Heart right ventricle (tissue), 16 donors: ENCODE measurements at regions not wholly inside any gene's neighbourhood (a gene's known extent, or its start where the extent isn't known, plus 50 kb on each side); places are given as distances from the start of the nearest gene placed in this dataset.
A peak's percentile ranks its signal among the peaks of the same experiment; 100 is the strongest.

ENCODE experiments used
- ATAC-seq, 8 donors: fragments of 200-7000 bp; cut with Tn5 transposase; one replicate each; pipeline ENCODE4 v1.9.1; 2020; ENCODE audit warnings: mild to moderate bottlenecking in 8 of 8, moderate library complexity in 8 of 8, moderate number of reproducible peaks in 1 of 8
- DNase-seq, 2 donors: peaks; one replicate each; pipeline ENCODE4 v3.0.0-alpha.2; 2020
- H3K27ac ChIP-seq, 10 donors: fragments of 200-600 bp; sonication (generic) in 2 of 10; one replicate each; pipeline versions ENCODE4 v1.5.0 to v1.8.0; 2020 to 2022; ENCODE audit warnings: mild to moderate bottlenecking in 3 of 10
- H3K27me3 ChIP-seq, 7 donors: fragments of 200-600 bp; one replicate each; pipeline ENCODE4 v1.8.0; 2021 to 2022; ENCODE audit warnings: mild to moderate bottlenecking in 2 of 7
- H3K36me3 ChIP-seq, 9 donors: fragments of 200-600 bp; sonication (generic) in 1 of 9; one replicate each; pipeline versions ENCODE4 v1.5.0 to v1.8.0; 2020 to 2022; ENCODE audit warnings: mild to moderate bottlenecking in 2 of 9
- H3K4me1 ChIP-seq, 9 donors: fragments of 200-600 bp; sonication (generic) in 1 of 9; one replicate each; pipeline versions ENCODE4 v1.5.0 to v1.8.0; 2020 to 2022; ENCODE audit warnings: mild to moderate bottlenecking in 4 of 9
- H3K4me3 ChIP-seq, 10 donors: fragments of 200-600 bp; sonication (generic) in 2 of 10; one replicate each; pipeline versions ENCODE4 v1.5.0 to v1.8.0; 2020 to 2022; ENCODE audit warnings: mild to moderate bottlenecking in 7 of 10, moderate library complexity in 2 of 10
- H3K9me3 ChIP-seq, 11 donors: fragments of 200-600 bp in 10 of 11; sonication (generic) in 2 of 11; one replicate each; pipeline versions ENCODE4 v1.5.0 to v1.8.0; 2013 to 2022; ENCODE audit warnings: mild to moderate bottlenecking in 2 of 11, control low read depth in 1 of 11, moderate library complexity in 1 of 11
- CTCF ChIP-seq, 9 donors: fragments of 200-600 bp; sonication (generic) in 2 of 9; IDR thresholded peaks; one replicate each; pipeline versions ENCODE4 v1.5.0 to v1.8.0; 2021 to 2022; ENCODE audit warnings: antibody characterized with exemption in 9 of 9, mild to moderate bottlenecking in 5 of 9, moderate library complexity in 1 of 9
- WGBS, 2 donors: extraction: QIAGEN DNeasy Blood & Tissue Kit; methylation state at CpG; one replicate each; pipeline ENCODE4 v1.1.7; 2013; ENCODE audit warnings: inconsistent platforms in 1 of 2; 5-methylcytosine and 5-hydroxymethylcytosine counted together
- intact Hi-C, 10 donors: fragments of 100-400 bp; cut with DNase I; formaldehyde crosslinking; loops; one replicate each; pipeline versions ENCODE4 v1.11.1 to v1.14.2; 2022
- donor health status: Arrhythmogenic right ventricular cardiomyopathy.
- donor health status: ischemic (EF 13 %, LVEDD 7.1; RV severe dilation, severe dysfunction).
- donor health status: healthy with polysubstance abuse.
- donor health status: DM: no; HTN: yes; CAD: no.
- donor health status: DM: no; HTN: no; CAD: no.
- donor health status: ischemic (EF 25% LVEDD 6.9; RV normal size, moderate dysfunction).
- donor health status: ischemic (EF 25% LVEDD 5.7; RV mildly dilated, moderate dysfunction).
- donor health status: healthy.
- donor health status: DM: yes; HTN: yes; CAD: no.
- donor health status: Ischemic cardiomyopathy.
- donor health status: ischemic (EF 35%, LVEDD 5.7; RV mildly dilated, moderate dysfunction).
- donor health status: nonischemic (EF 11% LVEDD 7.7; RV severe dilation, severe dysfunction).
- donor health status: DM: yes; HTN: yes; CAD: no.
- donor health status: PGD.
- donor health status: ischemic (EF 29% LVEDD 5.4; RV normal size, mild dysfunction).
- donor health status: nonischemic (EF 23%, LVEDD 6.1; RV moderate dilation, normal function).

GRCh38 chr2:147538821-147539220 is 306.0 kb upstream of the ACVR2A start:
- no peak for ATAC-seq
- Histone ChIP-seq H3K4me3 (no peak overlapping the region), H3K4me1 (peaks cover 0 to 11% (median 0%) of the 10 kb centered on the region in 9 donors), H3K27me3 (no peaks in the 10 kb centered on the region), H3K36me3 (no peaks in the 10 kb centered on the region), H3K9me3 (no peaks in the 10 kb centered on the region), H3K27ac (no peak overlapping the region)
- no peak for DNase-seq
- TF ChIP-seq CTCF (IDR thresholded peaks at IDR 0.05), result no peak
- intact Hi-C loops, result no loop called here
- WGBS, 2 donors, result 67 to 69% methylated on average over 3 of the region's 3 CpGs

GRCh38 chr2:147538088-147538487 is 306.7 kb upstream of the ACVR2A start:
- TF ChIP-seq CTCF (IDR thresholded peaks at IDR 0.05), result no peak
- 24 to 33% methylated on average over 1 of the region's 1 CpG for WGBS, 2 donors
- no peaks in the 10 kb centered on the region for H3K27me3 ChIP-seq
- no peak overlapping the region for H3K27ac ChIP-seq
- H3K9me3 ChIP-seq, result no peaks in the 10 kb centered on the region
- peak in 2 of 8 donors; percentile 13 to 25 for ATAC-seq
- intact Hi-C loops, result no loop called here
- peaks cover 0 to 11% (median 0%) of the 10 kb centered on the region in 9 donors for H3K4me1 ChIP-seq
- H3K4me3 ChIP-seq, result no peak overlapping the region
- no peak for DNase-seq
- no peaks in the 10 kb centered on the region for H3K36me3 ChIP-seq

GRCh38 chr2:147531269-147531668 is 313.6 kb upstream of the ACVR2A start:
- 49 to 59% methylated on average over 3 of the region's 3 CpGs for WGBS, 2 donors

GRCh38 chr2:147530033-147530432 is 314.8 kb upstream of the ACVR2A start:
- peaks cover 0 to 15% (median 0%) of the 10 kb centered on the region in 9 donors for H3K4me1 ChIP-seq
- 73 to 80% methylated on average over 3 of the region's 3 CpGs for WGBS, 2 donors
- no peak overlapping the region for H3K4me3 ChIP-seq
- intact Hi-C loops, result no loop called here
- H3K27me3 ChIP-seq, result no peaks in the 10 kb centered on the region
- TF ChIP-seq CTCF (IDR thresholded peaks at IDR 0.05), result no peak
- no peak for DNase-seq
- ATAC-seq, result no peak
- no peak overlapping the region for H3K27ac ChIP-seq
- H3K9me3 ChIP-seq, result no peaks in the 10 kb centered on the region
- H3K36me3 ChIP-seq, result no peaks in the 10 kb centered on the region

More at GRCh38 chr2:147531269-147531668, 313.6 kb upstream of the ACVR2A start:
- TF ChIP-seq CTCF (IDR thresholded peaks at IDR 0.05), result no peak
- no peaks in the 10 kb centered on the region for H3K9me3 ChIP-seq
- H3K4me1 ChIP-seq, result peaks cover 0 to 9% (median 0%) of the 10 kb centered on the region in 9 donors
- no peak overlapping the region for H3K4me3 ChIP-seq
- peak in 1 of 8 donors; percentile 50 for ATAC-seq
- H3K27me3 ChIP-seq, result no peaks in the 10 kb centered on the region
- H3K36me3 ChIP-seq, result no peaks in the 10 kb centered on the region
- H3K27ac ChIP-seq, result no peak overlapping the region
- no peak for DNase-seq
- intact Hi-C loops, result no loop called here
